Gastrocnemius medialis (tissue), 4 donors: ENCODE measurements at regions not wholly inside any gene's neighbourhood (a gene's known extent, or its start where the extent isn't known, plus 50 kb on each side); places are given as distances from the start of the nearest gene placed in this dataset.

Source experiments
- POLR2A ChIP-seq, 2 donors: fragments of 450-650 bp; IDR thresholded peaks; one replicate each; pipeline ENCODE4 v1.6.1; 2017; ENCODE audit warnings: antibody characterized with exemption in 2 of 2, mild to moderate bottlenecking in 2 of 2, moderate library complexity in 2 of 2
- TF ChIP-seq, protein P1 (sequence below), 5 experiments: fragments of 450-650 bp in 3 of 5; fragments of 200-600 bp in 2 of 5; sonication (generic) in 2 of 5; IDR thresholded peaks in 4 of 5; conservative IDR thresholded peaks in 1 of 5; 1 replicate in 4 of 5; 2 replicates in 1 of 5; pipeline ENCODE4 v1.5.1; 2016 to 2019; ENCODE audit warnings: antibody characterized with exemption in 5 of 5, mild to moderate bottlenecking in 3 of 5, moderate library complexity in 3 of 5

DNA sequence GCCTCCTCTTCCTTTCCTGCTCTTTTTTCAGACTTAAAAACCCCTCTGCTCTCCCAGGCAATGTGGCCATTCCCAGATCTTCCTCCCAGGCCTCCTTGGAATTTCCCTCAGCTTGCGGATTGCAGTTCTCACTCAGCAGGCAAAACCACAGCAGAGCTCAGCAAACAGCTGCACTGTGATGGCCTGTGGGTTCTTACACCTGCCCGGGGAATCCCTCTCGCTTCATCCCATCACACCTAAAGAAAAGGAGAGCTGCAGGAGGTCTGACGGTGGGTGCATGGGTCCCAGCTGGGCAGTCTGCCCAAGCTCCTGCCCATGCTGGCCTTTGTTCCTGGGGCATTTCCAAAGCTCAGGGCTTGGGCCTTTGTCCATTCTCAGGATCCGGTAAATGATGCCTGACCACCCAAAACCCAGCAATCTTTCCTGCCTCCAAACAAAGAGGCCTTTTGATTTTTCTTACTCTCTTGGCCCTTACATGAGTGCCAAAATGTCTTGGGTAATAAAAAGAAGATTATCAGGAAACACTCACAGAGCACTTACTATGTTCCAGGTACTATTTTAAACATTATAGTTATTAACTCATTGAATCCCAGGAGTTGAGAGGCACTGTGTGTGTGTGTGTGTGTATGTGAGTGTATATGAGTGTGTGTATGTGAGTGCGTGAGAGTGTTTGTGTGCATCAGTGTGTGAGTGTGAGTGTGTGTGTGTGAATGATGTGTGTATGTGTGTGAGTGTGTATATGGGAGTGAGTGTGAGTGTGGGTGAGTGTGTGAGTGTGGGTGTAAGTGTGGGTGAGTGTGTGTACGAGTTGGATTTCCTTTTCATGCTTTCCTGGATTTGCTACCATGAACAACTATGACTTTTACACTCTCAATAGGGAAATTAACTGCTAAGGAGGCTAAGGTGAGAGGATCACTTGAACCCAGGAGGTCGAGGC lies 64.5 kb upstream of the PODXL start:
- TF ChIP-seq, protein P1, sequence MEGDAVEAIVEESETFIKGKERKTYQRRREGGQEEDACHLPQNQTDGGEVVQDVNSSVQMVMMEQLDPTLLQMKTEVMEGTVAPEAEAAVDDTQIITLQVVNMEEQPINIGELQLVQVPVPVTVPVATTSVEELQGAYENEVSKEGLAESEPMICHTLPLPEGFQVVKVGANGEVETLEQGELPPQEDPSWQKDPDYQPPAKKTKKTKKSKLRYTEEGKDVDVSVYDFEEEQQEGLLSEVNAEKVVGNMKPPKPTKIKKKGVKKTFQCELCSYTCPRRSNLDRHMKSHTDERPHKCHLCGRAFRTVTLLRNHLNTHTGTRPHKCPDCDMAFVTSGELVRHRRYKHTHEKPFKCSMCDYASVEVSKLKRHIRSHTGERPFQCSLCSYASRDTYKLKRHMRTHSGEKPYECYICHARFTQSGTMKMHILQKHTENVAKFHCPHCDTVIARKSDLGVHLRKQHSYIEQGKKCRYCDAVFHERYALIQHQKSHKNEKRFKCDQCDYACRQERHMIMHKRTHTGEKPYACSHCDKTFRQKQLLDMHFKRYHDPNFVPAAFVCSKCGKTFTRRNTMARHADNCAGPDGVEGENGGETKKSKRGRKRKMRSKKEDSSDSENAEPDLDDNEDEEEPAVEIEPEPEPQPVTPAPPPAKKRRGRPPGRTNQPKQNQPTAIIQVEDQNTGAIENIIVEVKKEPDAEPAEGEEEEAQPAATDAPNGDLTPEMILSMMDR (IDR thresholded peaks at IDR 0.05 in 4 of 5, conservative IDR thresholded peaks at IDR 0.05 in 1 of 5): no peak
- no peak for TF ChIP-seq POLR2A (IDR thresholded peaks at IDR 0.05)
